Ovary (tissue), 3 donors: ENCODE measurements at regions not wholly inside any gene's neighbourhood (a gene's known extent, or its start where the extent isn't known, plus 50 kb on each side); places are given as distances from the start of the nearest gene placed in this dataset.

ENCODE experiments used
- CTCF ChIP-seq, 3 donors: fragments of 450-650 bp in 2 of 3; fragments of 200-600 bp in 1 of 3; IDR thresholded peaks; one replicate each; pipeline versions ENCODE4 v1.5.1 to v1.8.0; 2016 to 2022; ENCODE audit warnings: antibody characterized with exemption in 3 of 3, mild to moderate bottlenecking in 1 of 3
- EP300 ChIP-seq: sonication (generic); formaldehyde crosslinking; IDR thresholded peaks from one replicate; pipeline ENCODE4 v1.6.1; 2017; ENCODE audit warnings: antibody characterized with exemption
- donor health status: DM: no; HTN: no; CAD: no.

DNA sequence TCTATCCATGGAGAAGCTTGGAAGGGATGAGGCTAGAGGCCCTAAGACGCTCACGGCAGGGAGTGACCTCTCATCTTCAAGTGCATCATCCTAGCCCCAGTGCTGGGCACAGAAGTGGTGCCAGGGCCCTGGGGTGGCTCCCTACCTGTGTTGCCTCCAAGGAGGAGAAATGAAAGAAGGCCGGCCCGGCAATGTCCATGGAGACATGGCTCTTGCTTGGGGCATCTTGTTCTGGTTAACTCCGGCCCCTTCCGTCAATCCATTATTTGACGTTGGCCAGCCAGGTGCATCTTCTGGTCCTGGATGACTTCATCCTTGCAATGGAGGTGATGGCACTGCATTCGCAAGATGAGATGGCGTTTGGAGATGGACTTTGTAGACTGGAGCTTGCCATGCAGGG lies 83.2 kb upstream of the ALDH1L1 start:
- no peak for TF ChIP-seq CTCF (IDR thresholded peaks at IDR 0.05)
- TF ChIP-seq EP300 = no peak
